Chondrocyte (in vitro differentiated cells): ENCODE measurements at regions not wholly inside any gene's neighbourhood (a gene's known extent, or its start where the extent isn't known, plus 50 kb on each side); places are given as distances from the start of the nearest gene placed in this dataset.

Source experiments
- DNase-seq: peaks from one replicate; pipeline ENCODE4 v3.0.0; 2021; ENCODE audit warnings: mixed read lengths, low spot score
- H3K27ac Mint-ChIP-seq: one replicate; pipeline ENCODE4 v1.8.0; 2021; ENCODE audit warnings: mild to moderate bottlenecking, moderate library complexity, mixed read lengths; ENCODE audit not compliant: unreplicated experiment
- H3K27me3 Mint-ChIP-seq: 2 replicates; pipeline ENCODE4 v1.8.0; 2021; ENCODE audit warnings: low read depth, mixed read lengths
- H3K36me3 Mint-ChIP-seq: 2 replicates; pipeline ENCODE4 v1.8.0; 2021; ENCODE audit warnings: low read depth, mixed read lengths
- H3K4me1 Mint-ChIP-seq: 2 replicates; pipeline ENCODE4 v1.8.0; 2021; ENCODE audit warnings: low read depth, mild to moderate bottlenecking, mixed read lengths
- H3K4me3 Mint-ChIP-seq: one replicate; pipeline ENCODE4 v1.8.0; 2021; ENCODE audit warnings: mild to moderate bottlenecking, moderate library complexity, mixed read lengths; ENCODE audit not compliant: unreplicated experiment
- H3K9me3 Mint-ChIP-seq: 2 replicates; pipeline ENCODE4 v1.8.0; 2021; ENCODE audit warnings: low read depth, mixed read lengths
- TF ChIP-seq, protein P1 (sequence below): fragments of 200-600 bp; sonication (generic); IDR thresholded peaks from 2 replicates; pipeline ENCODE4 v1.5.0; 2021; ENCODE audit warnings: antibody characterized with exemption, mild to moderate bottlenecking, moderate library complexity

DNA sequence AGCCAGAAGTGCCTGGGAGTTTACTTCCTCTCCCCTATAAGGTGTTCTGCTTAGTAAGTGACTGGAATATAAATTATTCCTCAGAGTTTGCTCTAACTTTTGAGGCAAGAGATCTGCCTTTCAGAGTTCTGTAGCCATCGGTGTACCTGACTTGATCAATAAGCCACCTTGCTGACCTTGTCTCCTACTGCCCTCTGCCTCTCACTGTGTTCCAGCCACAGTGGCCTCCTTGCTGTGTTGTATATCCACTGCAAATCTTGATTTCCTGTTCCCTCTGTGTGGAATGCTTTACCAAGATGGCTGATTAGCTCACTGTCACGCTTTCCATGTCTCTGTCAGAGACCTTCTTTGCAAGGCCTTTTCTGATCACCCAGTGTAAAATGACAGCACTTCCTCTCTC is 442.4 kb downstream of the SQOR start:
- TF ChIP-seq, protein P1, sequence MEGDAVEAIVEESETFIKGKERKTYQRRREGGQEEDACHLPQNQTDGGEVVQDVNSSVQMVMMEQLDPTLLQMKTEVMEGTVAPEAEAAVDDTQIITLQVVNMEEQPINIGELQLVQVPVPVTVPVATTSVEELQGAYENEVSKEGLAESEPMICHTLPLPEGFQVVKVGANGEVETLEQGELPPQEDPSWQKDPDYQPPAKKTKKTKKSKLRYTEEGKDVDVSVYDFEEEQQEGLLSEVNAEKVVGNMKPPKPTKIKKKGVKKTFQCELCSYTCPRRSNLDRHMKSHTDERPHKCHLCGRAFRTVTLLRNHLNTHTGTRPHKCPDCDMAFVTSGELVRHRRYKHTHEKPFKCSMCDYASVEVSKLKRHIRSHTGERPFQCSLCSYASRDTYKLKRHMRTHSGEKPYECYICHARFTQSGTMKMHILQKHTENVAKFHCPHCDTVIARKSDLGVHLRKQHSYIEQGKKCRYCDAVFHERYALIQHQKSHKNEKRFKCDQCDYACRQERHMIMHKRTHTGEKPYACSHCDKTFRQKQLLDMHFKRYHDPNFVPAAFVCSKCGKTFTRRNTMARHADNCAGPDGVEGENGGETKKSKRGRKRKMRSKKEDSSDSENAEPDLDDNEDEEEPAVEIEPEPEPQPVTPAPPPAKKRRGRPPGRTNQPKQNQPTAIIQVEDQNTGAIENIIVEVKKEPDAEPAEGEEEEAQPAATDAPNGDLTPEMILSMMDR: no peak
- DNase-seq: no peak
- Mint-ChIP-seq H3K27ac (no peak overlapping the region), H3K4me3 (no peak overlapping the region), H3K36me3 (no peaks in the 10 kb centered on the region), H3K4me1 (no peaks in the 10 kb centered on the region), H3K9me3 (peaks cover 6% of the 10 kb centered on the region), H3K27me3 (no peaks in the 10 kb centered on the region)

- Mint-ChIP-seq H3K27ac (no peak overlapping the region), H3K4me3 (no peak overlapping the region), H3K4me1 (no peaks in the 10 kb centered on the region), H3K36me3 (no peaks in the 10 kb centered on the region), H3K27me3 (no peaks in the 10 kb centered on the region), H3K9me3 (peaks cover 6% of the 10 kb centered on the region)
- TF ChIP-seq, protein P1: no peak
- DNase-seq: no peak
These were observed 444.2 kb downstream of the SQOR start for GRCh38 chr15:46079046-46079445.

DNA sequence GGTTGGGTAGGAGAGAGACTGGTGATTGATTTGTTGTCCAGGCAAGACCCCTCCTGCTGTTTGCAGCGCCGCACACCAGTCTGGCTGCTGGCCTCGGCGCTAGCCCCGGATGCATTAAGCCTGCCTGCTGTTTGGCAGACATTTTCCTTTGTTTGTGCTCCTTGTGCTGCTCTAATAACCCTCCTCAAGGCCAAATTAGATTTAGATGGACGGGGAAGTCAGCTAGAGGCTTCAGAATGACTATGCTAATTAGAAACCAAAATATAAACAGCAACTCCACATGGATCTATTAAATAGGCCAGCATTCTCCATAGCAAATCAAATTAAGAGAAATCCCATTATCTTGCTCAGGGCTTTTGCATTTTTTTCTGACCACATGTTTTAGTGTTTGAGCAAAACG is 445.2 kb downstream of the SQOR start:
- Mint-ChIP-seq H3K27me3 (no peaks in the 10 kb centered on the region), H3K4me1 (no peaks in the 10 kb centered on the region), H3K9me3 (peaks cover 6% of the 10 kb centered on the region), H3K27ac (no peak overlapping the region), H3K36me3 (no peaks in the 10 kb centered on the region), H3K4me3 (no peak overlapping the region)
- TF ChIP-seq, protein P1: no peak
- no peak for DNase-seq

GRCh38 chr15:46088486-46089445 is 453.9 kb downstream of the SQOR start:
- no peaks in the 10 kb centered on the region for H3K36me3 Mint-ChIP-seq
- TF ChIP-seq, protein P1: no peak
- H3K9me3 Mint-ChIP-seq: peaks cover 11% of the 10 kb centered on the region
- H3K27me3 Mint-ChIP-seq: peaks cover 2% of the 10 kb centered on the region
- no peaks in the 10 kb centered on the region for H3K4me1 Mint-ChIP-seq
- no peak overlapping the region for H3K4me3 Mint-ChIP-seq
- DNase-seq: no peak
- no peak overlapping the region for H3K27ac Mint-ChIP-seq

DNA sequence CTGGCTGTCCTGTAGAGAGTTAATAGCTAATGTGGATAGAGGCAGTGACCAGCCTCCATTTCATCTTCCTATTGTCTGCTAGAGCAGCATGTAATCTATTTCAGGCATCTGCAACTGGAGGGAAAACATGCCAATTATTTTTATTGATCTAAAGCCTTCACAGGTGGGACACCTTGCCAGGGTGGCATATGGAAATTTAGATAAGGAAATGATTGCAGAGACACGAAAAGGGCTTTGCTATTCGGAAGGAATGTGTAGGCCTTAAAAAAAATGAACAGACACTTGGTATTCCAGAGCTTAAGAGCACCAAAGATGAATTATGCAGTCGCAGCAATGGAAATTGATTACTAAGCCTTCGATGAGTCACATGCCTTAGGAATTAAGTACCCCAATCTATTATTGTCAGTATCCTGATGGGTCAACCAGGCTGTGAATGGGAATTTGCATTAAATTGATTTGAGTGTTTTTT is 454.7 kb downstream of the SQOR start:
- Mint-ChIP-seq H3K36me3 (no peaks in the 10 kb centered on the region), H3K27ac (no peak overlapping the region), H3K4me3 (no peak overlapping the region), H3K9me3 (peaks cover 11% of the 10 kb centered on the region), H3K4me1 (no peaks in the 10 kb centered on the region), H3K27me3 (peaks cover 2% of the 10 kb centered on the region)
- DNase-seq: no peak
- TF ChIP-seq, protein P1: no peak
